Mucosa of rectum (tissue), 2 donors: ENCODE measurements at regions not wholly inside any gene's neighbourhood (a gene's known extent, or its start where the extent isn't known, plus 50 kb on each side); places are given as distances from the start of the nearest gene placed in this dataset.

Source experiments
- H3K27ac ChIP-seq, 2 donors: one replicate each; pipeline ENCODE4 v1.7.0; 2013; ENCODE audit warnings: inconsistent platforms in 2 of 2, low read depth in 2 of 2, low read length in 2 of 2
- H3K27me3 ChIP-seq, 2 donors: one replicate each; pipeline ENCODE4 v1.7.0; 2013; ENCODE audit warnings: low read length in 2 of 2; ENCODE audit not compliant: control insufficient read depth in 2 of 2, insufficient read depth in 2 of 2
- H3K36me3 ChIP-seq, 2 donors: one replicate each; pipeline ENCODE4 v1.7.0; 2013; ENCODE audit warnings: low read length in 2 of 2; ENCODE audit not compliant: control insufficient read depth in 2 of 2, insufficient read depth in 2 of 2
- H3K4me1 ChIP-seq, 2 donors: one replicate each; pipeline ENCODE4 v1.7.0; 2013; ENCODE audit warnings: low read length in 2 of 2, mild to moderate bottlenecking in 1 of 2; ENCODE audit not compliant: control insufficient read depth in 2 of 2, insufficient read depth in 2 of 2
- H3K4me3 ChIP-seq, 2 donors: one replicate each; pipeline ENCODE4 v1.7.0; 2013; ENCODE audit warnings: low read length in 2 of 2
- H3K9ac ChIP-seq, 2 donors: one replicate each; pipeline ENCODE4 v1.7.0; 2013; ENCODE audit warnings: low read length in 2 of 2, low read depth in 1 of 2, mild to moderate bottlenecking in 1 of 2
- H3K9me3 ChIP-seq, 2 donors: one replicate each; pipeline ENCODE4 v1.7.0; 2013; ENCODE audit warnings: low read length in 2 of 2; ENCODE audit not compliant: control insufficient read depth in 2 of 2
- donor health status: healthy.
- donor health status: Normal muscosa, but diverticular disease.

DNA sequence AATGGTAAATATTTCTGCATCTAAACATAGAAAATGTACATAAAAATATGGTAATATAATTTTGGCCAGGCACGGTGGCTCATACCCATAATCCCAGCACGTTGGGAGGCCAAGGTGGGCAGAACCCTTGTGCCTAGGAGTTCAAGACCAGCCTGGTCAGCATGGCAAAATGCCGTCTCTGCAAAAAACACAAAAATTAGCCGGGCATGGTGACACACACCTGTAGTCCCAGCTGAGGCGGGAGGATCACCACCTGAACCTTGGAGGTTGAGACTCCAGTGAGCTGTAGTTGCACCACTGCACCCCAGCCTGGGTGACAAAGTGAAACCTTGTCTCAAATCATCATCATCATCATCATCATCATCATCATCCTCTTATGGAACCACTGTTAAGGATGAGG lies 230.6 kb upstream of the NCAM1 start:
- H3K4me1 ChIP-seq: no peaks in the 10 kb centered on the region
- H3K9ac ChIP-seq: no peak overlapping the region
- H3K27ac ChIP-seq: no peak overlapping the region
- H3K9me3 ChIP-seq: no peaks in the 10 kb centered on the region
- no peaks in the 10 kb centered on the region for H3K36me3 ChIP-seq
- H3K4me3 ChIP-seq: no peak overlapping the region
- H3K27me3 ChIP-seq: no peaks in the 10 kb centered on the region

DNA sequence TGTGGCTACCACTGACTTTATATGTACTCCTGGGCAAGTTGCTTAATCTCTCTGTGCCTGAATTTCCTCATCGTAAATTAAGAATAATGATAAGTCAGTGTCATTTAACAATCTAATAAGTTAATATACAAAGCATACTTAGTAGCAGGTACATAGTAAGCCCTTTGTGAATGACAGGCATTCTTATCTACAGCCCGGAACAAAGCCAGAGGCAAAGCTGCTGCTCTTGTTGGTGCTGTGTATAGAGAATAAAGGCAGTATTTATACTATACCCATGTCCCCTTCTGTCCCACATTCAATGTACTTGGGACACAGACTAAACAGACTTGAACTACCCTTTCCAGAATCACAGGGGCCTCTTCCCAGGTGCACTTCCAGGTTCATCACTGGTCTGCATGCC lies 229.7 kb upstream of the NCAM1 start:
- Histone ChIP-seq H3K27ac (no peak overlapping the region), H3K27me3 (no peaks in the 10 kb centered on the region), H3K4me3 (no peak overlapping the region), H3K9ac (no peak overlapping the region), H3K4me1 (no peaks in the 10 kb centered on the region), H3K9me3 (no peaks in the 10 kb centered on the region), H3K36me3 (no peaks in the 10 kb centered on the region)

DNA sequence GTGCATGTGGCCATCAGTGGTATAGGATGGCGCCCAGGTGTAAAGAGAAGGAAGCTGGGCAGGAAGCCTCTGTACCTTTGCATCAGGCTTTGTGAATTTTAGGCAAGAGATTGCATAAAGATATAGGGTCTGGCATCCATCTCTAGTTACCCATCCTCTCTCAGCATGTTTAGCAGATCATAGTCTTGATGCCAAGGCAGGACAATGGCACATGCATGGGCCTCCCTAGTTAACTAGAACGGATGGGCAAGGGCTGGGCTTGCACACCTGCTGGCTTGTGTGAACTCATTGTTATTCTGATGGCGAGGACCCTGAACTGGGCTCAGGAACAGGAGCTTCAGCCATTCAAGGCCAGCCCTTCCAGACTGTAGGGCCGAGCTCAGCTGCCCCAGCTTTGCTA lies 229.2 kb upstream of the NCAM1 start:
- Histone ChIP-seq H3K9ac (no peak overlapping the region), H3K4me3 (no peak overlapping the region), H3K36me3 (no peaks in the 10 kb centered on the region), H3K27me3 (no peaks in the 10 kb centered on the region), H3K27ac (no peak overlapping the region), H3K4me1 (no peaks in the 10 kb centered on the region), H3K9me3 (no peaks in the 10 kb centered on the region)

DNA sequence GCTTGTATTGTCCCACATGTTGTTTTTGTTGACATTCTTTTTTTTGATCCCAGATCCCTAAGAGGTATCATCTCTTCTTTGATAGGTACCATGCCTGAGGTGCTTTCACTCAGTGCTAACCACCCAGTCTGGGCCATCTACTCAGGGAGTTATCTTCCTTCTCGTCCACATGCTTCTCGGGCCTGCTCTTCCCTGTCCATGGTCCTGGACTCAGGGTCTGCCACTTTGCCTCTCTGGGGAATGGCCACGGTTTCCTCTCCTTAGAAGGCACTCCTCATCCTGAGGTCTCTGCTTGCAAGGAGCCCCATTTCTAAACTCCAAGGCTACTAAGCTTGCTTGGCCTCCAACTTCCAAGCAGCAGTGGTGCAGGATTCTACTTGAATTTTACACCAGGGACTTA lies 227.0 kb upstream of the NCAM1 start:
- Histone ChIP-seq H3K4me3 (no peak overlapping the region), H3K9me3 (no peaks in the 10 kb centered on the region), H3K27ac (no peak overlapping the region), H3K27me3 (no peaks in the 10 kb centered on the region), H3K9ac (no peak overlapping the region), H3K36me3 (no peaks in the 10 kb centered on the region), H3K4me1 (no peaks in the 10 kb centered on the region)

DNA sequence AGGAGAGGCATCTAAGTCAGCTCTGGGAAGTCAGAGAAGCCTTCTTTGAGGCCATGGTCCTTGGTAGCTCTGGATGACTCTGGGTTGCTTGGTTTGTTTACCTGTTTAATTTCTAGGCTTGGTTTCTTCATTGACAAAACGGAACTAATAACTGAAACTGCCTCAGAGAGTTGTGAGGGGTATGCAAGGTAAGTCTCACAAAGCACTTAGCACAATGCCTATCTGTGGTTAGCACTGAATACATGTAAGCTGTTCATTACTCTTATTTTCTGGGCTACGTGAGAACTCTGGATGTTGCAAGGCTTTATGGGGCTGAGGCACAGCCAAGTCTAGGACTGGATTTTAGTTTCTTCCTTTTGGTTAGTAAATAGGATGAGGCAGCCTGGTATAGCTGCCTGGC lies 225.8 kb upstream of the NCAM1 start:
- Histone ChIP-seq H3K9ac (no peak overlapping the region), H3K27me3 (no peaks in the 10 kb centered on the region), H3K9me3 (no peaks in the 10 kb centered on the region), H3K4me1 (no peaks in the 10 kb centered on the region), H3K27ac (no peak overlapping the region), H3K4me3 (no peak overlapping the region), H3K36me3 (no peaks in the 10 kb centered on the region)

DNA sequence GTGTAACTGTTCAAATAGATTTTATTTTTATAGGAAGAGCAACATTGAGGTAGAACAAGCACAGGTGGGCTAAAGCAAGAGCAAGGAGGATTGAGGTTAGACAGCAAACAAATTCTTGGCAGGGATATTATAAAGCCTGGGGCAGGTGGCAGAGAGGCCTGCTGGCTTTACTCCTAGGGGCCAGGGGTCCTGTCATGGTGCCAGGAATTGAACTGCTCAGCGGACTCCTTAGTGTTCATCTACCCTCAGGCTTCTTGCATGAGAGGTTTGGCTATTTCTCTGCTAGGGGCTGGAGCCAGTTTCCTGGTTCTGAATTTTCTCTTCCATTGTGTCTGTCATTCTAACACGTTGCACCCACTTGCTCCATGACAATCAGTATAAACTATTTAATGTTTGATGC lies 217.2 kb upstream of the NCAM1 start:
- Histone ChIP-seq H3K9ac (no peak overlapping the region), H3K27me3 (peaks cover 0 to 2% of the 10 kb centered on the region in 2 donors), H3K9me3 (no peaks in the 10 kb centered on the region), H3K4me1 (no peaks in the 10 kb centered on the region), H3K27ac (no peak overlapping the region), H3K36me3 (no peaks in the 10 kb centered on the region), H3K4me3 (no peak overlapping the region)

DNA sequence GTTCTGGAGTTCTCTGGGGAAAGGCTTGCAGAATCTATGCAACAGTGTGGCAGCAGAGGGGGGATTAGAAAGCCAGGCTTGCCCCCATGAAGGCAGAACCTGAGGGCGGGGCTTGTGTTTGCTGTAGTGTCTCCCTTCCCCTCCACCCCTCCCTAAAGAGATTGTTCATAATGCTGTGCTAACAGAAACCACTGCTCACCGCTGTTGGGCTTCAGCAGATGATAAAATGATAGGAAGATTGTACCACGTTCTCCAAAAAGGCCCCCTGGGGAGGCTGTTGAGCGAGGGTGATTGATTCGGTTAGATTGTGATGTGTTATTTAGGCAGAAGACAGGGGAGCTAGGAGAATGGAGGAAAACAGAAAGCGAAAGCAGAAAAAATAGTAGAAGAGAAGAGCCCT lies 215.2 kb upstream of the NCAM1 start:
- Histone ChIP-seq H3K9me3 (no peaks in the 10 kb centered on the region), H3K27me3 (peaks cover 0 to 2% of the 10 kb centered on the region in 2 donors), H3K36me3 (no peaks in the 10 kb centered on the region), H3K27ac (no peak overlapping the region), H3K4me3 (no peak overlapping the region), H3K9ac (no peak overlapping the region), H3K4me1 (no peaks in the 10 kb centered on the region)

DNA sequence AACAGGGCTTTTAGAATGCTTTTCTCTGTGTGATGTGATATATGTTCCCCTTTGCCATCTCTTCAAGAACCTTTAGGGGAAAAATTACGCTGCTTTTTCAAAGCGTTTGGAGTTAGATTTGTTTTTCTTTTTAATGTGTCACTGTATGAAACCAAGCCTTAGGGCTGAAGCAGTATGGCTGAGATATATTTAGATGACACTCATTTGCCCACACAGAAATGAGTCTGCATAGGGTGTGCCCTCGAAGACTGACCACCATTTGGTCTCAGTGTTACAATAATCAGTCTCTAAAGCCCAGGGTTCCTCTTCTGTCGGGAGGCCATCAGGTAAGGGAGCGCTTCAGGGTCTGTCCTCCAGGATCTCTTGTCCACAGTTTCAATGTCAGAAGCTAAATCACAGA lies 213.0 kb upstream of the NCAM1 start:
- Histone ChIP-seq H3K36me3 (no peaks in the 10 kb centered on the region), H3K27ac (no peak overlapping the region), H3K4me3 (no peak overlapping the region), H3K9ac (no peak overlapping the region), H3K9me3 (no peaks in the 10 kb centered on the region), H3K4me1 (no peaks in the 10 kb centered on the region), H3K27me3 (peaks cover 0 to 2% of the 10 kb centered on the region in 2 donors)

DNA sequence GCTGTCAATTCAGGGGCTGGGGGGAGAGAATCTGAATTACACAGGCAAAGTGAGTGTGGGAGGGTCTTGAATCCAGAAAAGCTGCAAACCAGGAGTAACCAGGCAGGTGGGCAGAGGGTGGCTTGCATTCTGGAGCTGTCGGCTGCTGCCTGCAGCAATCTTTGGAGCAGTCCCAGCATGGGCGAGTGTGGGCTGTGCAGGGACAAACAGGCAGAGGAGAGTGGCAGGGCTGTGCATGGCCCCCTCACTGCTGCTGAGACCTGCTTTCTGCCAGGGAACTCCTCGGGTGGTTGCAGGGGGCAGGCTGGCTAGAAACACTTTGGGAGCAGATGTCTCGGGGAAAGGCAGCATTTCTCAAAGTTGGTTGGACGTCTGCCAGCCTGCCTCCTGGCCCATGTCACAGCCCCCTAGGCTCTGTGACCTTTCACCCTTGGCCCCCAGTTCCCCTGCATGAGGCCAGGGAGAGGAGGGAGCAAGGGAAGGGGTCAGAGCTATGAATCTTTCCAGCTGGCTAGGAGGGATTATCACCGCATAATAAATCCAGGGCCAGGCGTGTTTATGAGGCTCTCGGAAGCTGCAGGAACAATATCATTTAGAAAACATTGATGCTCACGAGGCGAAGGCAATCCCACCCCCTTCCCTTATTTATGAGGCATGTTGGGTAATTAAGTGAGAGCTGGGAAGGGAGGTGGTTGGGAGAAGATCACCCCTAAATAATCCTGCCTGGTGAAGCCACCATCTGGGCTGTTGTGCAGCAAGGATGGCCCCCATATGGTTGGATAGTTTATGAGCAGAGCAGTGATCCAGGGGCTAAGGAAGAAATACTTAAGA lies 212.3 kb upstream of the NCAM1 start:
- Histone ChIP-seq H3K36me3 (no peaks in the 10 kb centered on the region), H3K9me3 (no peaks in the 10 kb centered on the region), H3K4me3 (no peak overlapping the region), H3K9ac (no peak overlapping the region), H3K27ac (no peak overlapping the region), H3K4me1 (no peaks in the 10 kb centered on the region), H3K27me3 (peaks cover 0 to 2% of the 10 kb centered on the region in 2 donors)

DNA sequence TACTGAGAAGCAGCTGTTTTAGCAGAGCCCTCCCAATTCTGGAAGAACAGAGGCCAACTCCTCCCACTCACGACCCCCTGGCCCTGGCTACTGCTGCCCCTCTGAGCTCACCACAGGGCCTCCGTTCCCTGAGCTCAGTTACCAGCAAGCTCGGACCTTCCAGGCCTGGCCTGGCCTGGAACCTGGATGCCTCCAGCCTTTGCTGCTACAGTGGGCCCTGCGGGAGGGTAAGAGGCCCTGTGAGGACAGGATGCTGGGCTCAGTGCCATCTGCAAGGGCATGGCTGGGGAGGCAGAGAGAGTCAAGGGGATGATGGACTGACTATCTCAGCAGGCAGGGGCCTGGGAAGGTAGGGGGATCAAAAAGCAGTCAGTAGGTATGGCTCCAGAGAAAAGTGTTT lies 209.9 kb upstream of the NCAM1 start:
- H3K27ac ChIP-seq: no peak overlapping the region
- no peak overlapping the region for H3K9ac ChIP-seq
- no peak overlapping the region for H3K4me3 ChIP-seq

More for the DNA sequence above, 209.9 kb upstream of the NCAM1 start:
- Histone ChIP-seq H3K27me3 (no peaks in the 10 kb centered on the region), H3K36me3 (no peaks in the 10 kb centered on the region), H3K4me1 (no peaks in the 10 kb centered on the region), H3K9me3 (no peaks in the 10 kb centered on the region)
